Anterior cingulate cortex (tissue), 58 donors: ENCODE measurements at regions not wholly inside any gene's neighbourhood (a gene's known extent, or its start where the extent isn't known, plus 50 kb on each side); places are given as distances from the start of the nearest gene placed in this dataset.
A peak's percentile ranks its signal among the peaks of the same experiment; 100 is the strongest.

Experiments used
- DNase-seq, 58 donors: peaks; one replicate each; lab custom pipeline; 2025; lab: John Stamatoyannopoulos, UW

- no peak for DNase-seq
Measured at GRCh38 chr17:73749928-73750605, 105.8 kb upstream of the SDK2 start.

GRCh38 chr17:73750975-73751374 lies 106.7 kb upstream of the SDK2 start:
- DNase-seq = no peak

- DNase-seq = no peak
Measured at GRCh38 chr17:73753751-73754496, 109.7 kb upstream of the SDK2 start.

GRCh38 chr17:73754886-73755400 lies 110.7 kb upstream of the SDK2 start:
- no peak for DNase-seq

- DNase-seq = peak in 2 of 58 donors; percentile 3 to 8
Measured at GRCh38 chr17:73757420-73757819, 113.2 kb upstream of the SDK2 start.

- no peak for DNase-seq
Measured at GRCh38 chr17:73758245-73758644, 114.0 kb upstream of the SDK2 start.

- DNase-seq = no peak
Measured at GRCh38 chr17:73759324-73759723, 115.1 kb upstream of the SDK2 start.

- DNase-seq = no peak
Measured at GRCh38 chr17:73759734-73760438, 115.6 kb upstream of the SDK2 start.

- no peak for DNase-seq
Measured at GRCh38 chr17:73760439-73760758, 116.2 kb upstream of the SDK2 start.

GRCh38 chr17:73765824-73766563 lies 121.7 kb upstream of the SDK2 start:
- peak in 1 of 58 donors; percentile 14 for DNase-seq

GRCh38 chr17:73767696-73768095 lies 123.5 kb upstream of the SDK2 start:
- no peak for DNase-seq

- DNase-seq = no peak
Measured at GRCh38 chr17:73768691-73769090, 124.4 kb upstream of the SDK2 start.

GRCh38 chr17:73769479-73769878 lies 125.2 kb upstream of the SDK2 start:
- DNase-seq = no peak

GRCh38 chr17:73770115-73770848 lies 126.0 kb upstream of the SDK2 start:
- DNase-seq = peak in 56 of 58 donors; percentile 21 to 92 (median 73)

- DNase-seq = no peak
Measured at GRCh38 chr17:73770849-73771229, 126.6 kb upstream of the SDK2 start.

- DNase-seq = no peak
Measured at GRCh38 chr17:73772107-73772705, 128.0 kb upstream of the SDK2 start.

- DNase-seq = no peak
Measured at GRCh38 chr17:73773702-73774101, 129.5 kb upstream of the SDK2 start.

- DNase-seq = no peak
Measured at GRCh38 chr17:73774852-73775251, 130.6 kb upstream of the SDK2 start.

- no peak for DNase-seq
Measured at GRCh38 chr17:73776351-73777130, 132.3 kb upstream of the SDK2 start.
